Liver (tissue), 7 donors: ENCODE measurements at regions not wholly inside any gene's neighbourhood (a gene's known extent, or its start where the extent isn't known, plus 50 kb on each side); places are given as distances from the start of the nearest gene placed in this dataset.

ENCODE experiments used
- DNase-seq: peaks from one replicate; pipeline ENCODE4 v3.0.0-alpha.2; 2017; ENCODE audit warnings: low spot score
- H3K27ac ChIP-seq, 2 donors: one replicate each; pipeline ENCODE4 v1.7.0; 2013; ENCODE audit warnings: inconsistent platforms in 2 of 2, low read length in 2 of 2, control low read depth in 1 of 2, low read depth in 1 of 2, mild to moderate bottlenecking in 1 of 2
- H3K27me3 ChIP-seq, 4 donors: one replicate each; pipeline versions ENCODE4 v1.6.1 to v1.7.0; 2013; ENCODE audit warnings: low read length in 3 of 4, inconsistent platforms in 1 of 4, mild to moderate bottlenecking in 1 of 4, moderate library complexity in 1 of 4; ENCODE audit not compliant: control insufficient read depth in 4 of 4, insufficient read depth in 4 of 4
- H3K36me3 ChIP-seq, 4 donors: one replicate each; pipeline versions ENCODE4 v1.6.1 to v1.7.0; 2013; ENCODE audit warnings: low read length in 3 of 4, mild to moderate bottlenecking in 3 of 4, low read depth in 1 of 4, moderate library complexity in 1 of 4; ENCODE audit not compliant: control insufficient read depth in 4 of 4, insufficient read depth in 3 of 4
- H3K4me1 ChIP-seq, 4 donors: one replicate each; pipeline versions ENCODE4 v1.6.1 to v1.7.0; 2013; ENCODE audit warnings: low read length in 3 of 4, mild to moderate bottlenecking in 3 of 4, moderate library complexity in 1 of 4; ENCODE audit not compliant: control insufficient read depth in 4 of 4, insufficient read depth in 4 of 4
- H3K4me3 ChIP-seq, 3 donors: one replicate each; pipeline versions ENCODE4 v1.6.1 to v1.7.0; 2013; ENCODE audit warnings: low read length in 3 of 3, control low read depth in 1 of 3, low read depth in 1 of 3, mild to moderate bottlenecking in 1 of 3
- H3K9ac ChIP-seq, 2 donors: one replicate each; pipeline ENCODE4 v1.7.0; 2013; ENCODE audit warnings: low read length in 2 of 2, mild to moderate bottlenecking in 2 of 2, moderate library complexity in 2 of 2, control low read depth in 1 of 2, low read depth in 1 of 2
- H3K9me3 ChIP-seq, 4 donors: one replicate each; pipeline versions ENCODE4 v1.6.1 to v1.7.0; 2013; ENCODE audit warnings: low read length in 3 of 4; ENCODE audit not compliant: control insufficient read depth in 4 of 4
- EGR1 ChIP-seq, 2 donors: IDR thresholded peaks; 2 replicates each; pipeline ENCODE4 v1.6.1; 2016 to 2018; ENCODE audit warnings: antibody characterized with exemption in 2 of 2, low read depth in 2 of 2
- FOXA1 ChIP-seq: IDR thresholded peaks from 2 replicates; pipeline ENCODE4 v1.6.1; 2016; ENCODE audit warnings: antibody characterized with exemption
- FOXA2 ChIP-seq: IDR thresholded peaks from 2 replicates; pipeline ENCODE4 v1.6.1; 2016; ENCODE audit warnings: antibody characterized with exemption
- GABPA ChIP-seq, 2 donors: IDR thresholded peaks in 1 of 2; conservative IDR thresholded peaks in 1 of 2; 2 replicates each; pipeline ENCODE4 v1.6.1; 2016; ENCODE audit warnings: antibody characterized with exemption in 2 of 2, mild to moderate bottlenecking in 1 of 2, moderate library complexity in 1 of 2
- HNF4A ChIP-seq, 2 donors: conservative IDR thresholded peaks; 2 replicates each; pipeline ENCODE4 v1.6.1; 2016; ENCODE audit warnings: antibody characterized with exemption in 2 of 2, mild to moderate bottlenecking in 2 of 2
- HNF4G ChIP-seq: IDR thresholded peaks from 2 replicates; pipeline ENCODE4 v1.6.1; 2016; ENCODE audit warnings: antibody characterized with exemption
- JUND ChIP-seq, 2 donors: IDR thresholded peaks; 2 replicates each; pipeline ENCODE4 v1.6.1; 2016; ENCODE audit warnings: antibody characterized with exemption in 2 of 2
- NR2F2 ChIP-seq: IDR thresholded peaks from 2 replicates; pipeline ENCODE4 v1.6.1; 2016; ENCODE audit warnings: antibody characterized with exemption
- RAD21 ChIP-seq, 2 donors: IDR thresholded peaks; 2 replicates each; pipeline ENCODE4 v1.6.1; 2016; ENCODE audit warnings: antibody characterized with exemption in 2 of 2, mild to moderate bottlenecking in 2 of 2
- RXRA ChIP-seq, 2 donors: IDR thresholded peaks; 2 replicates each; pipeline ENCODE4 v1.6.1; 2017 to 2018; ENCODE audit warnings: antibody characterized with exemption in 2 of 2, mild to moderate bottlenecking in 1 of 2
- SP1 ChIP-seq: IDR thresholded peaks from 2 replicates; pipeline ENCODE4 v1.6.1; 2018; ENCODE audit warnings: antibody characterized with exemption, mild to moderate bottlenecking
- TAF1 ChIP-seq: conservative IDR thresholded peaks from 2 replicates; pipeline ENCODE4 v1.6.1; 2016; ENCODE audit warnings: antibody characterized with exemption, mild to moderate bottlenecking
- YY1 ChIP-seq: IDR thresholded peaks from 2 replicates; pipeline ENCODE4 v1.6.1; 2016; ENCODE audit warnings: antibody characterized with exemption, mild to moderate bottlenecking
- TF ChIP-seq, protein P1 (sequence below): IDR thresholded peaks from 2 replicates; pipeline ENCODE4 v1.6.1; 2016; ENCODE audit warnings: antibody characterized with exemption
- TF ChIP-seq, protein P2 (sequence below): IDR thresholded peaks from 2 replicates; pipeline ENCODE4 v1.6.1; 2016; ENCODE audit warnings: antibody characterized with exemption, mild to moderate bottlenecking
- TF ChIP-seq, protein P3 (sequence below): IDR thresholded peaks from 2 replicates; pipeline ENCODE4 v1.6.1; 2016; ENCODE audit warnings: antibody characterized with exemption
- TF ChIP-seq, protein P4 (sequence below): IDR thresholded peaks from 2 replicates; pipeline ENCODE4 v1.6.1; 2016; ENCODE audit warnings: antibody characterized with exemption
- TF ChIP-seq, protein P5 (sequence below): fragments of 150-350 bp; IDR thresholded peaks from 2 replicates; pipeline ENCODE4 v1.5.1; 2017; ENCODE audit warnings: improper control_type of control experiment, low read depth, low read length; ENCODE audit not compliant: missing input control
- donor health status: healthy.
- donor health status: healthy.
- donor health status: healthy.
- donor health status: healthy.

DNA sequence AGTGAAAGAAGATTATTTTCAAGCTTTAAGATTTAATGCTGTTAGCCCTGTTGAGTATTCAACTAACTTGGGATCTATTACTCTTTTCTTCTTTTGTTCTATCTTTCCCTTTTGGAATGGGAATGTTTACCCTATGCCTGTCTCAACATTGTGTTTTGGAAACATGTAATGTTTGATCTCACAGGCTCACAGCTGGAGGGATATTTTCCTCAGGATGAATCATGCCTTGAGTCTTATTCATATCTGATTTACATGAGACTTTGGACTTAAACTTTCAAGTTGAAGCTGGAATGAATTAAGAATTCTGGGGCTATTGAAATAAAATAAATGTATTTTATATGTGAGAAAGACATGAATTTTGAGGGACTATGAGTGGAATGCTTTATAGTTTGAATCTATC, 607.8 kb upstream of the PTGER4 start:
- H3K4me1 ChIP-seq = no peaks in the 10 kb centered on the region
- H3K9me3 ChIP-seq = no peaks in the 10 kb centered on the region
- no peaks in the 10 kb centered on the region for H3K27me3 ChIP-seq
- H3K27ac ChIP-seq = no peak overlapping the region
- no peaks in the 10 kb centered on the region for H3K36me3 ChIP-seq
- no peak for DNase-seq
- H3K9ac ChIP-seq = no peak overlapping the region
- TF ChIP-seq RAD21 (IDR thresholded peaks at IDR 0.05) = no peak
- TF ChIP-seq, protein P1, sequence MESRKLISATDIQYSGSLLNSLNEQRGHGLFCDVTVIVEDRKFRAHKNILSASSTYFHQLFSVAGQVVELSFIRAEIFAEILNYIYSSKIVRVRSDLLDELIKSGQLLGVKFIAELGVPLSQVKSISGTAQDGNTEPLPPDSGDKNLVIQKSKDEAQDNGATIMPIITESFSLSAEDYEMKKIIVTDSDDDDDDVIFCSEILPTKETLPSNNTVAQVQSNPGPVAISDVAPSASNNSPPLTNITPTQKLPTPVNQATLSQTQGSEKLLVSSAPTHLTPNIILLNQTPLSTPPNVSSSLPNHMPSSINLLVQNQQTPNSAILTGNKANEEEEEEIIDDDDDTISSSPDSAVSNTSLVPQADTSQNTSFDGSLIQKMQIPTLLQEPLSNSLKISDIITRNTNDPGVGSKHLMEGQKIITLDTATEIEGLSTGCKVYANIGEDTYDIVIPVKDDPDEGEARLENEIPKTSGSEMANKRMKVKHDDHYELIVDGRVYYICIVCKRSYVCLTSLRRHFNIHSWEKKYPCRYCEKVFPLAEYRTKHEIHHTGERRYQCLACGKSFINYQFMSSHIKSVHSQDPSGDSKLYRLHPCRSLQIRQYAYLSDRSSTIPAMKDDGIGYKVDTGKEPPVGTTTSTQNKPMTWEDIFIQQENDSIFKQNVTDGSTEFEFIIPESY = no peak
- no peak for TF ChIP-seq YY1
- TF ChIP-seq RXRA (IDR thresholded peaks at IDR 0.05) = no peak
- TF ChIP-seq FOXA2 = no peak
- no peak for TF ChIP-seq SP1
- TF ChIP-seq, protein P2, sequence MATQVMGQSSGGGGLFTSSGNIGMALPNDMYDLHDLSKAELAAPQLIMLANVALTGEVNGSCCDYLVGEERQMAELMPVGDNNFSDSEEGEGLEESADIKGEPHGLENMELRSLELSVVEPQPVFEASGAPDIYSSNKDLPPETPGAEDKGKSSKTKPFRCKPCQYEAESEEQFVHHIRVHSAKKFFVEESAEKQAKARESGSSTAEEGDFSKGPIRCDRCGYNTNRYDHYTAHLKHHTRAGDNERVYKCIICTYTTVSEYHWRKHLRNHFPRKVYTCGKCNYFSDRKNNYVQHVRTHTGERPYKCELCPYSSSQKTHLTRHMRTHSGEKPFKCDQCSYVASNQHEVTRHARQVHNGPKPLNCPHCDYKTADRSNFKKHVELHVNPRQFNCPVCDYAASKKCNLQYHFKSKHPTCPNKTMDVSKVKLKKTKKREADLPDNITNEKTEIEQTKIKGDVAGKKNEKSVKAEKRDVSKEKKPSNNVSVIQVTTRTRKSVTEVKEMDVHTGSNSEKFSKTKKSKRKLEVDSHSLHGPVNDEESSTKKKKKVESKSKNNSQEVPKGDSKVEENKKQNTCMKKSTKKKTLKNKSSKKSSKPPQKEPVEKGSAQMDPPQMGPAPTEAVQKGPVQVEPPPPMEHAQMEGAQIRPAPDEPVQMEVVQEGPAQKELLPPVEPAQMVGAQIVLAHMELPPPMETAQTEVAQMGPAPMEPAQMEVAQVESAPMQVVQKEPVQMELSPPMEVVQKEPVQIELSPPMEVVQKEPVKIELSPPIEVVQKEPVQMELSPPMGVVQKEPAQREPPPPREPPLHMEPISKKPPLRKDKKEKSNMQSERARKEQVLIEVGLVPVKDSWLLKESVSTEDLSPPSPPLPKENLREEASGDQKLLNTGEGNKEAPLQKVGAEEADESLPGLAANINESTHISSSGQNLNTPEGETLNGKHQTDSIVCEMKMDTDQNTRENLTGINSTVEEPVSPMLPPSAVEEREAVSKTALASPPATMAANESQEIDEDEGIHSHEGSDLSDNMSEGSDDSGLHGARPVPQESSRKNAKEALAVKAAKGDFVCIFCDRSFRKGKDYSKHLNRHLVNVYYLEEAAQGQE = no peak
- TF ChIP-seq HNF4G = no peak
- TF ChIP-seq EGR1 (IDR thresholded peaks at IDR 0.05; ENCODE audit: low read depth in 2 of 2) = no peak
- TF ChIP-seq GABPA (IDR thresholded peaks at IDR 0.05 in 1 of 2, conservative IDR thresholded peaks at IDR 0.05 in 1 of 2) = no peak
- TF ChIP-seq, protein P3, sequence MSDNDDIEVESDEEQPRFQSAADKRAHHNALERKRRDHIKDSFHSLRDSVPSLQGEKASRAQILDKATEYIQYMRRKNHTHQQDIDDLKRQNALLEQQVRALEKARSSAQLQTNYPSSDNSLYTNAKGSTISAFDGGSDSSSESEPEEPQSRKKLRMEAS = no peak
- TF ChIP-seq HNF4A (conservative IDR thresholded peaks at IDR 0.05) = no peak
- no peak for TF ChIP-seq NR2F2
- no peak for TF ChIP-seq FOXA1
- TF ChIP-seq TAF1 = no peak
- TF ChIP-seq, protein P4, sequence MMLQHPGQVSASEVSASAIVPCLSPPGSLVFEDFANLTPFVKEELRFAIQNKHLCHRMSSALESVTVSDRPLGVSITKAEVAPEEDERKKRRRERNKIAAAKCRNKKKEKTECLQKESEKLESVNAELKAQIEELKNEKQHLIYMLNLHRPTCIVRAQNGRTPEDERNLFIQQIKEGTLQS = no peak
- TF ChIP-seq, protein P5, sequence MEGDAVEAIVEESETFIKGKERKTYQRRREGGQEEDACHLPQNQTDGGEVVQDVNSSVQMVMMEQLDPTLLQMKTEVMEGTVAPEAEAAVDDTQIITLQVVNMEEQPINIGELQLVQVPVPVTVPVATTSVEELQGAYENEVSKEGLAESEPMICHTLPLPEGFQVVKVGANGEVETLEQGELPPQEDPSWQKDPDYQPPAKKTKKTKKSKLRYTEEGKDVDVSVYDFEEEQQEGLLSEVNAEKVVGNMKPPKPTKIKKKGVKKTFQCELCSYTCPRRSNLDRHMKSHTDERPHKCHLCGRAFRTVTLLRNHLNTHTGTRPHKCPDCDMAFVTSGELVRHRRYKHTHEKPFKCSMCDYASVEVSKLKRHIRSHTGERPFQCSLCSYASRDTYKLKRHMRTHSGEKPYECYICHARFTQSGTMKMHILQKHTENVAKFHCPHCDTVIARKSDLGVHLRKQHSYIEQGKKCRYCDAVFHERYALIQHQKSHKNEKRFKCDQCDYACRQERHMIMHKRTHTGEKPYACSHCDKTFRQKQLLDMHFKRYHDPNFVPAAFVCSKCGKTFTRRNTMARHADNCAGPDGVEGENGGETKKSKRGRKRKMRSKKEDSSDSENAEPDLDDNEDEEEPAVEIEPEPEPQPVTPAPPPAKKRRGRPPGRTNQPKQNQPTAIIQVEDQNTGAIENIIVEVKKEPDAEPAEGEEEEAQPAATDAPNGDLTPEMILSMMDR = no peak
- TF ChIP-seq JUND (IDR thresholded peaks at IDR 0.05) = no peak
- no peak overlapping the region for H3K4me3 ChIP-seq
